Upper lobe of left lung (tissue), 6 donors: ENCODE measurements at regions not wholly inside any gene's neighbourhood (a gene's known extent, or its start where the extent isn't known, plus 50 kb on each side); places are given as distances from the start of the nearest gene placed in this dataset.

Experiments used
- ATAC-seq, 2 donors: fragments of 200-7000 bp; cut with Tn5 transposase; one replicate each; pipeline ENCODE4 v1.9.1; 2022; ENCODE audit warnings: mild to moderate bottlenecking in 2 of 2, moderate library complexity in 2 of 2; ENCODE audit not compliant: low FRiP score in 2 of 2
- DNase-seq, 2 donors: peaks; one replicate each; pipeline ENCODE4 v3.0.0-alpha.2; 2019 to 2020
- H3K27ac ChIP-seq, 4 donors: fragments of 200-600 bp; sonication (generic); one replicate each; pipeline ENCODE4 v1.5.1; 2016 to 2019
- H3K27me3 ChIP-seq, 4 donors: fragments of 200-600 bp; sonication (generic); one replicate each; pipeline ENCODE4 v1.5.1; 2017 to 2019
- H3K36me3 ChIP-seq, 4 donors: fragments of 200-600 bp; sonication (generic); one replicate each; pipeline ENCODE4 v1.5.1; 2016 to 2019
- H3K4me1 ChIP-seq, 4 donors: fragments of 200-600 bp; sonication (generic); one replicate each; pipeline ENCODE4 v1.5.1; 2018 to 2019
- H3K4me3 ChIP-seq, 4 donors: fragments of 200-600 bp; sonication (generic); one replicate each; pipeline ENCODE4 v1.5.1; 2017 to 2019; ENCODE audit warnings: mild to moderate bottlenecking in 2 of 4, moderate library complexity in 1 of 4
- H3K9me3 ChIP-seq, 4 donors: fragments of 200-600 bp; sonication (generic); one replicate each; pipeline ENCODE4 v1.5.1; 2018 to 2019
- EP300 ChIP-seq, 4 donors: sonication (generic); formaldehyde crosslinking; IDR thresholded peaks; one replicate each; pipeline ENCODE4 v1.5.1; 2017; ENCODE audit warnings: antibody characterized with exemption in 4 of 4, control low read depth in 2 of 4
- POLR2A ChIP-seq, 4 donors: fragments of 450-650 bp; IDR thresholded peaks; one replicate each; pipeline ENCODE4 v1.5.1; 2016 to 2017; ENCODE audit warnings: antibody characterized with exemption in 4 of 4, mild to moderate bottlenecking in 2 of 4
- POLR2AphosphoS5 ChIP-seq, 2 donors: sonication (generic); formaldehyde crosslinking; IDR thresholded peaks; one replicate each; pipeline ENCODE4 v1.5.1; 2017; ENCODE audit warnings: antibody characterized with exemption in 2 of 2
- WGBS, 2 donors: methylation state at CpG; one replicate each; pipeline ENCODE4 v1.1.5; 2017 to 2018; 5-methylcytosine and 5-hydroxymethylcytosine counted together
- TF ChIP-seq, protein P1 (sequence below), 6 experiments: fragments of 450-650 bp in 4 of 6; fragments of 200-600 bp in 2 of 6; sonication (generic) in 2 of 6; IDR thresholded peaks; one replicate each; pipeline ENCODE4 v1.5.1; 2016 to 2019; ENCODE audit warnings: antibody characterized with exemption in 6 of 6
- donor health status: DM: no; HTN: no; CAD: no; lungs with moderate emphysema.
- donor health status: DM: no; HTN: yes; CAD: no; lungs with severe emphysema.

DNA sequence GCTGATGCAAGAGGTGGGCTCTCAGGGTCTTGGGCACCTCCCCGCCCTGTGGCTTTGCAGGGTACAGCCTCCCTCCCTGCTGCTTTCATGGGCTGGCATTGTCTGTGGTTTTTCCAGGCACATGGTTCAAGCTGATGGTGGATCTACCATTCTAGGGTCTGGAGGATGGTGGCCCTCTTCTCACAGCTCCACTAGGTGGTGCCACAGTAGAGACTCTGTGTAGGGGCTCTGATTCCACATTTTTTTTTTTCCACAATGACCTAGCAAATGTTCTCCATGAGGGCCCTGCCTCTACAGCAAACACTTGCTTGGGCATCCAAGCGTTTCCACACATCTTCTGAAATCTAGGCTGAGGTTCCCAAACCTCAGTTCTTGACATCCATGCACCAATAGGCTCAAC is 657.9 kb upstream of the CT83 start:
- 57 to 83% methylated on average over 1 to 2 of the region's 2 CpGs for WGBS, 2 donors
- ATAC-seq, result no peak
- H3K27me3 ChIP-seq, result no peaks in the 10 kb centered on the region

DNA sequence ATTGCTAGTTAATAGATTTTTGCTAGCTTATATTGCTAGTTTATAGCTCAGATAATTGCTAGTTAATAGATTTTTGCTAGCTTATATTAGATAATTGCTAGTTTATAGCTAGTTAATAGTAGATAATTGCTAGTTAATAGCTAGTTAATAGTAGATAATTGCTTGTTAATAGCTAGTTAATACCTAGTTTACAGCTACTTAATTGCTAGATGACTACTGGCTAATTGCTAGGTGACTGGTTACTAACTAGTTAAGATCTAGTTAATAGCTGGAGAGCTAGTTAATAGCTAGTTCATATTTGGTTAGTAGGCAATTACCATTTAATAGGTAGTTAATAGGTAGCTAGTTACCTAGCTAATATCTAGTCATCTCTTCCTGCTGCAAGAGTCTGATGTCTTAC is 633.8 kb upstream of the CT83 start:
- no peaks in the 10 kb centered on the region for H3K36me3 ChIP-seq
- ATAC-seq (no peak), DNase-seq (no peak)
- no peaks in the 10 kb centered on the region for H3K4me1 ChIP-seq
- H3K9me3 ChIP-seq, result no peaks in the 10 kb centered on the region
- H3K27ac ChIP-seq, result no peak overlapping the region
- H3K4me3 ChIP-seq, result no peak overlapping the region
- no peaks in the 10 kb centered on the region for H3K27me3 ChIP-seq
- TF ChIP-seq POLR2A (IDR thresholded peaks at IDR 0.05) (no peak), POLR2AphosphoS5 (IDR thresholded peaks at IDR 0.05) (no peak), EP300 (IDR thresholded peaks at IDR 0.05) (no peak)
- TF ChIP-seq, protein P1, sequence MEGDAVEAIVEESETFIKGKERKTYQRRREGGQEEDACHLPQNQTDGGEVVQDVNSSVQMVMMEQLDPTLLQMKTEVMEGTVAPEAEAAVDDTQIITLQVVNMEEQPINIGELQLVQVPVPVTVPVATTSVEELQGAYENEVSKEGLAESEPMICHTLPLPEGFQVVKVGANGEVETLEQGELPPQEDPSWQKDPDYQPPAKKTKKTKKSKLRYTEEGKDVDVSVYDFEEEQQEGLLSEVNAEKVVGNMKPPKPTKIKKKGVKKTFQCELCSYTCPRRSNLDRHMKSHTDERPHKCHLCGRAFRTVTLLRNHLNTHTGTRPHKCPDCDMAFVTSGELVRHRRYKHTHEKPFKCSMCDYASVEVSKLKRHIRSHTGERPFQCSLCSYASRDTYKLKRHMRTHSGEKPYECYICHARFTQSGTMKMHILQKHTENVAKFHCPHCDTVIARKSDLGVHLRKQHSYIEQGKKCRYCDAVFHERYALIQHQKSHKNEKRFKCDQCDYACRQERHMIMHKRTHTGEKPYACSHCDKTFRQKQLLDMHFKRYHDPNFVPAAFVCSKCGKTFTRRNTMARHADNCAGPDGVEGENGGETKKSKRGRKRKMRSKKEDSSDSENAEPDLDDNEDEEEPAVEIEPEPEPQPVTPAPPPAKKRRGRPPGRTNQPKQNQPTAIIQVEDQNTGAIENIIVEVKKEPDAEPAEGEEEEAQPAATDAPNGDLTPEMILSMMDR (IDR thresholded peaks at IDR 0.05), result no peak

More for the DNA sequence above, 657.9 kb upstream of the CT83 start:
- TF ChIP-seq EP300 (IDR thresholded peaks at IDR 0.05) (no peak), POLR2A (IDR thresholded peaks at IDR 0.05) (no peak), POLR2AphosphoS5 (IDR thresholded peaks at IDR 0.05) (no peak)
- TF ChIP-seq, protein P1 (IDR thresholded peaks at IDR 0.05), result no peak
- Histone ChIP-seq H3K36me3 (no peaks in the 10 kb centered on the region), H3K27ac (no peak overlapping the region), H3K4me1 (no peaks in the 10 kb centered on the region), H3K4me3 (no peak overlapping the region), H3K9me3 (no peaks in the 10 kb centered on the region)
- DNase-seq, result no peak

DNA sequence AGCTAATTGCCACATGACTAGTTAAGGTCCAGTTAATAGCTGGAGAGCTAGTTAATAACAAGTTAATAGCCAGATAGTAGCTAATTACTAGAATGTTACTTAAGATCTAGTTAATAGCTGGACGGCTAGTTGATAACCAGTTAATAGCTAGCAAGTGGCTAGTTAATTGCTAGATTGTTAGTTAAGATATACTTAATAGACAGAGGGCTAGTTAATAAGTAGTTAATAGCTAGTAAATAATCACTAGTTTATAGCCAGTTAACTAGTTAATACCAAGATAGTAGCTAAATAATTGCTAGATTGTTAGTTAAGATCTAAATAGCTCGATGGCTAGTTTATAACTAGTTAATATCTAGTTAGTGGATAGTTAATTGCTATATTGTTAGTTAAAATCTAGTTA is 632.6 kb upstream of the CT83 start:
- 95 to 97% methylated on average over 2 of the region's 2 CpGs for WGBS, 2 donors
- no peaks in the 10 kb centered on the region for H3K36me3 ChIP-seq
- ATAC-seq, result no peak
- H3K27ac ChIP-seq, result no peak overlapping the region
- no peak for TF ChIP-seq POLR2AphosphoS5 (IDR thresholded peaks at IDR 0.05)
- TF ChIP-seq POLR2A (IDR thresholded peaks at IDR 0.05), result no peak
- TF ChIP-seq EP300 (IDR thresholded peaks at IDR 0.05), result no peak
- TF ChIP-seq, protein P1 (IDR thresholded peaks at IDR 0.05), result no peak
- no peak for DNase-seq
- H3K27me3 ChIP-seq, result no peaks in the 10 kb centered on the region
- no peaks in the 10 kb centered on the region for H3K9me3 ChIP-seq
- H3K4me3 ChIP-seq, result no peak overlapping the region
- H3K4me1 ChIP-seq, result no peaks in the 10 kb centered on the region

DNA sequence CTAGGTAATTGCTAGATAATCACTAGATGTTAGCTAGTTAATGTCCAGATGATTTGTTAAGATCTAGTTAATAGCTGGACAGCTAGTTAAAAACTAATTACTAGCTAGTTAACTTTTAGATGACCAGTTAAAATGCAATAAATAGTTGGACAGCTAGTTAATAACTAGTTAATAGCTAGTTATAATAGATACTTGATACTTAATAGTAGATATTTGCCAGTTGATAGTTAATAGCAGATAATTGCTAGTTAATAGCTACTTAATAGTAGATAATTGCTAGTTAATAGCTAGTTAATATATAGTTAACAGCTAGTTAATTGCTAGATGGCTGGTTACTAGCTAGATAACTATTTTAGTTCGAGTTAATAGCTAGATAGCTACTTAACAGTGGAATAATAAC is 631.4 kb upstream of the CT83 start:
- TF ChIP-seq POLR2A (IDR thresholded peaks at IDR 0.05), result no peak
- TF ChIP-seq EP300 (IDR thresholded peaks at IDR 0.05), result no peak
- TF ChIP-seq, protein P1 (IDR thresholded peaks at IDR 0.05), result no peak
- TF ChIP-seq POLR2AphosphoS5 (IDR thresholded peaks at IDR 0.05), result no peak
- no peaks in the 10 kb centered on the region for H3K27me3 ChIP-seq
- 58 to 89% methylated on average over 1 of the region's 1 CpG for WGBS, 2 donors
- no peaks in the 10 kb centered on the region for H3K9me3 ChIP-seq
- no peak overlapping the region for H3K27ac ChIP-seq
- DNase-seq (no peak), ATAC-seq (no peak)
- H3K4me3 ChIP-seq, result no peak overlapping the region
- no peaks in the 10 kb centered on the region for H3K4me1 ChIP-seq
- no peaks in the 10 kb centered on the region for H3K36me3 ChIP-seq

DNA sequence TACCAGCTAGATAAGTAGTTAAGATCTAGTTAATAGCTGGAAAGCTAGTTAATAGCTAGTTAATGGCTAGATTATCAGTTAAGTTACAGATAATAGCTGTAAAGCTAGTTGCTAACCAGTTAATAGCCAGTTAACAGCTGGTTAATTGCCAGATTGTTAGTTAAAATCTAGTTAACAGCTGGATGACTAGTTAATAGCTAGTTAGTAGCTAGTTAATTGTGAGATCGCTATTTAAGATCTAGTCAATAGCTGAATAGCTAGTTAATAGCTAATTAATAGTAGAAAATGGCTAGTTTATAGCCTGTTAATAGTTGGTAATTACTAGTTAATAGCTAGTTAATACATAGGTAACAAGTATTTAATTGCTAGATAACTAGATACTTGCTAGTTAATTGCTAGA is 630.5 kb upstream of the CT83 start:
- no peaks in the 10 kb centered on the region for H3K9me3 ChIP-seq
- WGBS, 2 donors, result 95 to 97% methylated on average over 1 of the region's 1 CpG
- DNase-seq (no peak), ATAC-seq (no peak)
- no peaks in the 10 kb centered on the region for H3K36me3 ChIP-seq
- no peaks in the 10 kb centered on the region for H3K27me3 ChIP-seq
- TF ChIP-seq EP300 (IDR thresholded peaks at IDR 0.05) (no peak), POLR2A (IDR thresholded peaks at IDR 0.05) (no peak), POLR2AphosphoS5 (IDR thresholded peaks at IDR 0.05) (no peak)
- TF ChIP-seq, protein P1 (IDR thresholded peaks at IDR 0.05), result no peak
- H3K27ac ChIP-seq, result no peak overlapping the region
- H3K4me1 ChIP-seq, result no peaks in the 10 kb centered on the region
- H3K4me3 ChIP-seq, result no peak overlapping the region
